DMS 273 (cell line): ENCODE measurements at regions not wholly inside any gene's neighbourhood (a gene's known extent, or its start where the extent isn't known, plus 50 kb on each side); places are given as distances from the start of the nearest gene placed in this dataset.

Experiments
- DNase-seq: peaks from one replicate; lab custom pipeline; 2025; ENCODE audit not compliant: unreplicated experiment; lab: John Stamatoyannopoulos, UW

GRCh38 chr13:29713839-29714238, 118.4 kb upstream of the SLC7A1 start:
- peak; percentile 34 for DNase-seq

- DNase-seq, result no peak
These were observed 116.3 kb upstream of the SLC7A1 start for GRCh38 chr13:29711776-29712175.

GRCh38 chr13:29710511-29710910, 115.0 kb upstream of the SLC7A1 start:
- peak; percentile 67 for DNase-seq

- no peak for DNase-seq
These were observed 114.0 kb upstream of the SLC7A1 start for GRCh38 chr13:29709407-29710069.

- DNase-seq, result peak; percentile 69
These were observed 112.5 kb upstream of the SLC7A1 start for GRCh38 chr13:29707876-29708543.

- no peak for DNase-seq
These were observed 111.4 kb upstream of the SLC7A1 start for GRCh38 chr13:29706923-29707322.

GRCh38 chr13:29704648-29705047, 109.2 kb upstream of the SLC7A1 start:
- peak; percentile 1 for DNase-seq

GRCh38 chr13:29703421-29703820, 107.9 kb upstream of the SLC7A1 start:
- no peak for DNase-seq

GRCh38 chr13:29702912-29703351, 107.4 kb upstream of the SLC7A1 start:
- DNase-seq, result no peak

GRCh38 chr13:29698106-29698505, 102.6 kb upstream of the SLC7A1 start:
- DNase-seq, result no peak

GRCh38 chr13:29696606-29697005, 101.1 kb upstream of the SLC7A1 start:
- DNase-seq, result no peak

GRCh38 chr13:29693275-29693945, 97.9 kb upstream of the SLC7A1 start:
- DNase-seq, result no peak

GRCh38 chr13:29689548-29689947, 94.1 kb upstream of the SLC7A1 start:
- DNase-seq, result no peak

- DNase-seq, result no peak
These were observed 92.7 kb upstream of the SLC7A1 start for GRCh38 chr13:29688193-29688592.

GRCh38 chr13:29684441-29684840, 89.0 kb upstream of the SLC7A1 start:
- DNase-seq, result no peak

GRCh38 chr13:29683041-29683440, 87.6 kb upstream of the SLC7A1 start:
- no peak for DNase-seq

- no peak for DNase-seq
These were observed 86.4 kb upstream of the SLC7A1 start for GRCh38 chr13:29681864-29682263.

GRCh38 chr13:29679396-29680053, 84.0 kb upstream of the SLC7A1 start:
- DNase-seq, result no peak

GRCh38 chr13:29677627-29678026, 82.1 kb upstream of the SLC7A1 start:
- no peak for DNase-seq

- DNase-seq, result no peak
These were observed 81.5 kb upstream of the SLC7A1 start for GRCh38 chr13:29676941-29677452.

- no peak for DNase-seq
These were observed 81.0 kb upstream of the SLC7A1 start for GRCh38 chr13:29676535-29676934.
